AML-193 (cell line): ENCODE measurements at regions not wholly inside any gene's neighbourhood (a gene's known extent, or its start where the extent isn't known, plus 50 kb on each side); places are given as distances from the start of the nearest gene placed in this dataset.
"Not testable (repeated sequence)": the region's sequence is repeated elsewhere in the genome, so short reads cannot be mapped to it uniquely, and the experiment has no call there.

ENCODE experiments used
- DNase-seq, 2 experiments: peaks; one replicate each; lab custom pipeline; 2025; lab: John Stamatoyannopoulos, UW

- no peak for DNase-seq
These were observed 391.4 kb downstream of the TNS3 start for GRCh38 chr7:47190462-47190861.

GRCh38 chr7:47188653-47189315, 393.1 kb downstream of the TNS3 start:
- DNase-seq = no peak

GRCh38 chr7:47188136-47188535, 393.8 kb downstream of the TNS3 start:
- DNase-seq = no peak

GRCh38 chr7:47186316-47186715, 395.6 kb downstream of the TNS3 start:
- DNase-seq = no peak

GRCh38 chr7:47185839-47186238, 396.1 kb downstream of the TNS3 start:
- no peak for DNase-seq

DNA sequence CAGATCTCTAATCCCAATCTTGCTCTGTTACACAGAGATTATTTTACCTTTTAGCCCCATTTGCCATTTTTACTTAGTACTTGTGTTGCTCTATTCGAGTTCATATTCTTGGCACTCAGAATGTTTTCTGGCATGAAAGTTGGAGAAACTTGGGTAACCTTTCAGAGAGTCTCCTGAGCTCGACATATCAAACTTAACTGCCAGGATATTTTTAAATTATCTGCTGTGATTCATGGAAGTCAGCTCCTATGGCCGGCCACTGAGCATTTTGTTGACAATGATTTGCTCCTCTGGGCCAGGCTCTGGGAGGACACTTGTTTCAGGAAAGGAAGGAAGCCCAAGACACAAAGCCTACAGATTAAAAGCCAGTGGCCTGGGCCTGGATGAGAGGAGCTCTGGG, 396.7 kb downstream of the TNS3 start:
- no peak for DNase-seq

- no peak for DNase-seq
These were observed 397.9 kb downstream of the TNS3 start for GRCh38 chr7:47183862-47184590.

DNA sequence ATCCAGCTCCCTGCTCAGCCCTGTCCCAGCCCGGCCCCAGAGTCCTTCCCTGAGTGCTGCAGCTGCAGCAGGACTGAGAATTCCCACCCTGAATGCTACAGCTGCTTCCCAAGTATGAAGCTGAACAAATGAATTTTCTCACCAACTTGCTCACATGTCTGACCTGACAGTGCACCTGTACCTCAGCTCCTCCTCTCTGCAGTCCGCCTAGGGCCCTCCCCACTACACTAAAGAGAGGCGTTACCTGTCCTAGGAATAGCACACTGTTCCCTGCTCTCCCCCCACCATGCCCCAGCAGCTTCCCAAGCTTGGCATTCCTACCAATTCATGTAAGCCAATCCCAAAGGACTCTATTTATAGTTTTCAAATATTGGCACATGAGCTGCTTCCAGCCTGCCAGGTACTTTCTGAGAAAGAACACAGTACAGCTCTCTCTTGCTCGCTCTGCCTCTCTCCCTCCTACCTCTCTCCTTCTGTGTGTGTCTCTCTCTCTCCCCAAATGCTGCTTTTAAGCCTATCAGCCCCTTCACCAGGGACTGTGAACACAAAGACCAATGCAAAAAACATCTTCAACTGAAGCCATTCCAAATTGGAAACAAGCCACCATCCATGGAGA, 400.1 kb downstream of the TNS3 start:
- DNase-seq = no peak

GRCh38 chr7:47180516-47180826, 401.4 kb downstream of the TNS3 start:
- no peak for DNase-seq

- DNase-seq = peak in 1 of 2 experiments; percentile 15
These were observed 401.9 kb downstream of the TNS3 start for GRCh38 chr7:47179812-47180515.

- DNase-seq = not testable (repeated sequence)
These were observed 409.0 kb downstream of the TNS3 start for GRCh38 chr7:47172602-47173539.

DNA sequence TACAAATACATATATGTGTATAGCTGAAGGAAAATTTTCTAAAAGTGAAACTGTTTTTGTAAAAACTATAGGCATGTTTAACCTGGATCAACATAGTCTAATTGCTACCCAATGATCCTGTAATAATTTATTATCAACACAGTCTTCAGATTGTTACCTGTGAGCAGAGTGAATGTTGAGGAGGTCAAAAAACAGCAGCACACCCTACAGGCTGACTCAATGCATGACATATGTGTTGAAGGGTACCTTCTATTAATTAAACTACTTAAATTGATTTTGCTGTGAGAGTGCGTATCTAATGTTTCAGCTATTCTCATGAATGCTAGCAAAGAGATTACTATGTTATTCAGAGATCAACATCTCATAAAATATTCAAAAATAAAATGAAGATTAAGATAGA, 411.4 kb downstream of the TNS3 start:
- no peak for DNase-seq

GRCh38 chr7:47154791-47155190, 427.1 kb downstream of the TNS3 start:
- no peak for DNase-seq

DNA sequence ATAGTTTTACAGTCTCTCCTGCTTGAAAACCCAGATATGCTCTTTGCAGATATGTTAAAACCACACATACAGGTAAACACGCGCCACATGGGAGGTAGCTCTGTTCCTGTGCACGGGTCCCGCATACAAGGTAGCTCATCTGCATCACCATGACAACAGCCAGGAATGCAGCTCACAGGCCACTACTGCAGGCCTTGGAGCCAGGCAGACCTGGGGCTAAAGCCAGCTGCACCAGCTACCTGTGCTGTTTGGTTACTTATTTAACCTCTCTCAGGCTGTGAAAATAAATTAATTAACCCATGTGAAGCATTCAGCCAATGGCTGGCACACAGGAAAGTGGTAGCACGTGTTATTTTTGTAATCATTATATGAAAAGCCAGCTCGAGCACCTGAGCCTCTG, 428.3 kb downstream of the TNS3 start:
- no peak for DNase-seq

DNA sequence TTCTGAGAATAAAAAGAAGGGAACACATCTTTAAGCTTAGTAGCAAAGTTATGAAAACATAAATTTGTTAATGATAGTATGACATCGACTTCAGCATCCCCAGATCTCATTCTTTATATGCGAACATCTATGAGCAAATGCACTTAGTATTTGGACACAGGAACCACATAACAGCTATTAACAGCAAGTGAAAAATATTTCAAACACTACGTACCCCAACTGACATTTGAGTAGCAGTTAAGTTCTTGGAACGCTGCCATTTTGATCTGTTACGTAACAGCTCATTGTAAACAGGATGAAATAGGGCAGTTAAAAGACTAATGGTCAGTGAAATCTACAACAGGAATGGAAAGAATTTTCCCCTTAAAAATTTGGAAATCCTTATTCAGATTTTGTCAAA, 428.9 kb downstream of the TNS3 start:
- no peak for DNase-seq

- DNase-seq = no peak
These were observed 429.6 kb downstream of the TNS3 start for GRCh38 chr7:47152307-47152706.

DNA sequence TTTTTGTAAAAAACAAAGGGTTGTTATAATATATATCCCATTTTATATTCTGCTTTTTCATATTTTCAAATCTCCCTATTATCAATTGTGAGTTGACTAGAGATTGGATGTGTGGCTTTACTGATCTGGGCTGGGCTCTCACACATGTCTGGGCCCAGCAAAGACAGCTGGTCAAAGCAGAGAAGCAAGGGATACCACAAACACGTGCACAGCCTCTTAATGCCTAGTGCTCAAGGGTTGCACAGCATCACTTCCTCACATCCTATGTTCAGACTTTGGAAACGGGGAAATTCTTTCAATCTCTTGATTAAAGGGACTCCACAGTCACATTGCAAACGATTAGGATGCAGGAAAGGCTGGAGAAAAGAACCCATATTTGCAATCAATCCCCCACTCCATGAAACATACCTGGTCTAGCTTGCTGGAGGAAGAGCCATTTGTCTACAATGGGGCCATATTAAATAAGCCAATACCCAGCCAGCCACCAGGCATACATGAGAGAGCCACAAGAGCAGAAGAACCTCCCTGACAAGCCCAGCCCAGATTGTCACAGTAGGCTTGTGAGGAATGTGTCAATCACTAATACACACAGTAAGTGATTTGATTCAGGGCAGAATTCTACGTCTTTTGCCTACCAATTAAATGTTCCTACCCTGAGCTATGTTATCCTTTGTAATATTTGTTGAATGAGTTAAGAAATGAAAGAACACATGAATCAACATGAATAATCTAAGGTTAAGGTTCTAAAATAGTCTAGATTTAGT, 431.2 kb downstream of the TNS3 start:
- DNase-seq = no peak

DNA sequence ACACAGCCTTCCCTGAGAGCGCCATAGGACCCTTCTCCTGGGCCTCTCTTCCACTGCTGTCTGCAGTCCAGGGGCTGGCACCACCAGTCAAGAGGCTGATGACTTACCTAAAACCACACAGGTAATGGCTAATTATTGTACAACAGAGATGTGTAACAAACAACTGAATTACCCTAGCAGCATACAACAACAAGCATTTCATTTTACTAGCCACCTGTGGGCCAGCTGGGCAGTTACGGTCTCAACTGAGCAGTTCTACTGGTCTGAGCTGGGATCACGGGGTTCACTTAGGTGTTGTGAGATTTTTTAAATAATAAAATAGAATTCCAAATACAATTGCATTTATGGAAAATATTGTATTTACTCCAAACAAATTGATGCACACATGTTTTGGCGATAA, 431.9 kb downstream of the TNS3 start:
- no peak for DNase-seq

DNA sequence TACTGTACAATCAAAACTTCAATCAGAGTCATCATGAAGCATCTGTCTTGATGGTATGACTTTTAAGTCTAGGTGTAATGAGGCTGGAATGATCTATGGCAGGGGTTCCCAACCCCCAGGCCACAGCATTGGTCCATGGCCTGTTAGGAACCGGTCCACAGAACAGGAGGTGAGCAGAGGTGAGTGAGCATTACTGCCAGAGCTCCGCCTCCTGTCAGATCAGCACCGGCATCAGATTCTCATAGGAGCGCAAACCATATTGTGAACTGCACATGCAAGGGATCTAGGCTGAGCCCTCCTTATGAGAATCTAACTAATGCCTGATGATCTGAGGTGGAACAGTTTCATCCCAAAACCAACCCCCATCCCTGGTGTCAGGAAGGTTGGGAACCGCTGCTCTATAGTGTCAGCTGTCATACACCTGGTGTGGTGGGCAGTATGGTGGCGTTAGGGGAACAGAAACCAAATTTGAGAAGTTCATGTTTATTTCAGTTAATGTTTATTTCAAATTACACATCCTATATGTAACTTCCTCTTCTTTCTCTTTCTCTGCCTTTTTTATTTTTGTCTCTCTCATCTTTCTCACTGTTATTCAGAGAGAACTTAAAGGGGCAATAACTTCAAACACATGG, 432.6 kb downstream of the TNS3 start:
- DNase-seq = no peak

- no peak for DNase-seq
These were observed 433.2 kb downstream of the TNS3 start for GRCh38 chr7:47148536-47149207.
